ENCODE measurements at regions not wholly inside any gene's neighbourhood (a gene's known extent, or its start where the extent isn't known, plus 50 kb on each side); places are given as distances from the start of the nearest gene placed in this dataset.

DNA sequence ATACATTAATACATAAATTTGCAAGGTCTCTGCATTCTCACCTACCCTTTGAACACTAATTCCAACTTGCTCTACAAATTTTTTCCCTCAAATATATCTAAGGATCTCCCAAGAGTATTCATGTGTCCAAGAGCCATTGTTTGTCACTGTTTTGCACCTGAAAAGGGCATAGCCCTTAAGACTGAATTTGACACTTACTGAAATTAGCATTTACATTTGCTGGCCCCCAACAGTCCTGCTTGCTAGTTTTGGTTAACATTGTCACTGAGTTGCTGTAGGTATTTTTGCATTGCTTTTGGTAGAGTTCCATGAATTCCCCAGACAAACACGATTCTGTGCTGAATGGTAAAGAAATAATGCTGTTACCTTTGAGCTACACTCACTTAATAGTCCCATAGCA lies 57.3 kb downstream of the KCNA4 start:
- Histone ChIP-seq H3K4me3 (ENCODE audit: low read depth in 1 of 2, low read length in 2 of 2) (no peak overlapping the region), H3K27me3 (ENCODE audit: control insufficient read depth in 1 of 2, insufficient read depth in 2 of 2, low read length in 2 of 2) (no peaks in the 10 kb centered on the region), H3K27ac (ENCODE audit: low read depth in 2 of 2, low read length in 1 of 2) (no peak overlapping the region), H3K36me3 (ENCODE audit: control insufficient read depth in 2 of 2, insufficient read depth in 2 of 2, low read length in 1 of 2) (no peaks in the 10 kb centered on the region), H3K4me1 (ENCODE audit: control insufficient read depth in 2 of 2, insufficient read depth in 2 of 2, low read length in 1 of 2) (no peaks in the 10 kb centered on the region), H3K9me3 (ENCODE audit: control insufficient read depth in 2 of 2, insufficient read depth in 1 of 2, low read depth in 1 of 2, low read length in 1 of 2) (no peaks in the 10 kb centered on the region)
- WGBS, 2 donors, result 15 to 21% methylated on average over 1 of the region's 1 CpG

DNA sequence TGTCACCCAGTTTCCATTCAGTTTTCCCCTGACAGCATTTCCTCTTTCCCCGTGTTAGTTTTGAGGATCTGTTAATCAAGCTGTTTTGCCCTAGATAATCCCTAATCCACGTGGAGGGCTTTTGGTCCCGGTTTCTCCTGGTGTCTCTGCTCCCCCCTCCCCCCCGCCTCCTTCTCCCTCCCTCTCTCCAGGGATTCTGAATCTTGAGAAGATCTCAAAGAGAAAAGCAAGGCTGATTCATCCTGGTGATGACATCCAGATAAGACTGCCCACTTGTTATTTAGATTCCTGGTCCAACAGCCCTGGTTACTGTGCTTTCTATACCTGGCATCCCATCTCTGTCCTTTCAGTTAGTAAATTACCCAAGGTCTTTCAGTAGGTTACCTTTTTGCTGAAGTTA lies 59.4 kb downstream of the KCNA4 start:
- 22 to 23% methylated on average over 4 of the region's 4 CpGs for WGBS, 2 donors
- Histone ChIP-seq H3K4me3 (ENCODE audit: low read depth in 1 of 2, low read length in 2 of 2) (no peak overlapping the region), H3K4me1 (ENCODE audit: control insufficient read depth in 2 of 2, insufficient read depth in 2 of 2, low read length in 1 of 2) (no peaks in the 10 kb centered on the region), H3K27ac (ENCODE audit: low read depth in 2 of 2, low read length in 1 of 2) (no peak overlapping the region), H3K36me3 (ENCODE audit: control insufficient read depth in 2 of 2, insufficient read depth in 2 of 2, low read length in 1 of 2) (no peaks in the 10 kb centered on the region), H3K27me3 (ENCODE audit: control insufficient read depth in 1 of 2, insufficient read depth in 2 of 2, low read length in 2 of 2) (no peaks in the 10 kb centered on the region), H3K9me3 (ENCODE audit: control insufficient read depth in 2 of 2, insufficient read depth in 1 of 2, low read depth in 1 of 2, low read length in 1 of 2) (no peaks in the 10 kb centered on the region)

DNA sequence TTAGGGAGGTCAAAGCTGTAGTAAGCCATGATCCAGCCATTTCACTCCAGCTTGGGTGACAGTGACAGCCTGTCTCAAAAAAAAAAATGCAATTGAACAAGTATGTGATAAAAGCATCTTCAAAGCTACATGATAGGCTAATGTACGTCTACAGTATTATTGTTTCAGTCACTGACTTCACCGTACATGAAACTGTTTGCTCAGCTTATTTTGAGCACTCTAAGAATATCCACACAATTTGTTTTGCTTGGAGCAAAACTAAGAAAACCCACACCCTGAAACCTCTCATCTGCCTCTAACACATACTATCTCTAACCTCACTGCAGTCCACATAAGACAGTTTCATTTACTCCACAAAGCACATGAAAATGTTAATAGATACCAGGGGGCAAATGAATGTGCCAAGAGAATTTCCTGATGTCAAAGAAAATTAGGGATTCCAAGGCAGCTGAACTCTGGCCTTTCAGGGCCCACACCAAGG lies 60.7 kb downstream of the KCNA4 start:
- Histone ChIP-seq H3K27ac (ENCODE audit: low read depth in 2 of 2, low read length in 1 of 2) (no peak overlapping the region), H3K27me3 (ENCODE audit: control insufficient read depth in 1 of 2, insufficient read depth in 2 of 2, low read length in 2 of 2) (no peaks in the 10 kb centered on the region), H3K36me3 (ENCODE audit: control insufficient read depth in 2 of 2, insufficient read depth in 2 of 2, low read length in 1 of 2) (no peaks in the 10 kb centered on the region), H3K4me1 (ENCODE audit: control insufficient read depth in 2 of 2, insufficient read depth in 2 of 2, low read length in 1 of 2) (no peaks in the 10 kb centered on the region), H3K9me3 (ENCODE audit: control insufficient read depth in 2 of 2, insufficient read depth in 1 of 2, low read depth in 1 of 2, low read length in 1 of 2) (no peaks in the 10 kb centered on the region), H3K4me3 (ENCODE audit: low read depth in 1 of 2, low read length in 2 of 2) (no peak overlapping the region)
- WGBS, 2 donors, result 49 to 62% methylated on average over 2 of the region's 2 CpGs

DNA sequence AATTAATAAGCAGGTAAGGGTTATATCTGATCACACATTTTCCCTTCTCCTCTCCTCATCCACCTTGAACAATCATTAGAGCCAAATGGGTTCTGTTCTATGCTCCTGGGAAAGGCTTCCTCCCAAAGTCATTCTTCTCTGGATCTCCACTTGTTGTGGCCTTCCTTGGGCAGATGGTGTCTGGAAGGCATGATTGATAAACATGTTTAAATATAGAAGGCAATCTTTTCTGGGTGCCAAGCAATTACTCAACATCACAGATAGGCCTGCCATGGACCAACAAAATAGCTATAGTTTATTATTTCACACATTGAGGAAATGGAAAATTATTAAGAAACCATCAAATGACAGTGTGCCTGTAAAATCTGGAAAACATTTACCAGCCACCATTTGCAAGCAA lies 73.5 kb downstream of the KCNA4 start:
- H3K27me3 ChIP-seq (ENCODE audit: control insufficient read depth in 1 of 2, insufficient read depth in 2 of 2, low read length in 2 of 2), result no peaks in the 10 kb centered on the region
- H3K4me1 ChIP-seq (ENCODE audit: control insufficient read depth in 2 of 2, insufficient read depth in 2 of 2, low read length in 1 of 2), result no peaks in the 10 kb centered on the region
- no peak overlapping the region for H3K27ac ChIP-seq (ENCODE audit: low read depth in 2 of 2, low read length in 1 of 2)
- H3K4me3 ChIP-seq (ENCODE audit: low read depth in 1 of 2, low read length in 2 of 2), result no peak overlapping the region
- no peaks in the 10 kb centered on the region for H3K9me3 ChIP-seq (ENCODE audit: control insufficient read depth in 2 of 2, insufficient read depth in 1 of 2, low read depth in 1 of 2, low read length in 1 of 2)
- H3K36me3 ChIP-seq (ENCODE audit: control insufficient read depth in 2 of 2, insufficient read depth in 2 of 2, low read length in 1 of 2), result no peaks in the 10 kb centered on the region

DNA sequence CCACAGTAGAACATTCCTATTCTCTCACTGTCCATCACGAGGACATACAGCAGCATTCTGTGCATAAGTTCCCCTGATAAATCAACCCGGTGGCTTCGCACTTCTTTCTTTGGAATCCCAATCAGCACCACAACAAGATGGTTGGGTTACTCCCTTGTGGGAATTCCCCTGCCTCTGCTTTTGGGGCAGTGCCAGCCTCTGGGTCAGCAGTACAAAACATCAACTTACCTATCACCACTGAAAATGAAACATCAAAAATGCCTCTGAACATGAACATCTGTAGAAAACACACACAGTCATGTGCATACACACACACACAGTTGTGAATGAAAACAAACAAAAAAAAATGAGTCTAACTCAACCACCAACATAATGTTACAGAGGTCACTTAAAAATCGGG lies 79.3 kb downstream of the KCNA4 start:
- Histone ChIP-seq H3K36me3 (ENCODE audit: control insufficient read depth in 2 of 2, insufficient read depth in 2 of 2, low read length in 1 of 2) (no peaks in the 10 kb centered on the region), H3K4me3 (ENCODE audit: low read depth in 1 of 2, low read length in 2 of 2) (no peak overlapping the region), H3K9me3 (ENCODE audit: control insufficient read depth in 2 of 2, insufficient read depth in 1 of 2, low read depth in 1 of 2, low read length in 1 of 2) (peaks cover 2 to 5% of the 10 kb centered on the region in 2 donors), H3K4me1 (ENCODE audit: control insufficient read depth in 2 of 2, insufficient read depth in 2 of 2, low read length in 1 of 2) (no peaks in the 10 kb centered on the region), H3K27ac (ENCODE audit: low read depth in 2 of 2, low read length in 1 of 2) (no peak overlapping the region), H3K27me3 (ENCODE audit: control insufficient read depth in 1 of 2, insufficient read depth in 2 of 2, low read length in 2 of 2) (no peaks in the 10 kb centered on the region)
- 79 to 81% methylated on average over 4 of the region's 4 CpGs for WGBS, 2 donors

DNA sequence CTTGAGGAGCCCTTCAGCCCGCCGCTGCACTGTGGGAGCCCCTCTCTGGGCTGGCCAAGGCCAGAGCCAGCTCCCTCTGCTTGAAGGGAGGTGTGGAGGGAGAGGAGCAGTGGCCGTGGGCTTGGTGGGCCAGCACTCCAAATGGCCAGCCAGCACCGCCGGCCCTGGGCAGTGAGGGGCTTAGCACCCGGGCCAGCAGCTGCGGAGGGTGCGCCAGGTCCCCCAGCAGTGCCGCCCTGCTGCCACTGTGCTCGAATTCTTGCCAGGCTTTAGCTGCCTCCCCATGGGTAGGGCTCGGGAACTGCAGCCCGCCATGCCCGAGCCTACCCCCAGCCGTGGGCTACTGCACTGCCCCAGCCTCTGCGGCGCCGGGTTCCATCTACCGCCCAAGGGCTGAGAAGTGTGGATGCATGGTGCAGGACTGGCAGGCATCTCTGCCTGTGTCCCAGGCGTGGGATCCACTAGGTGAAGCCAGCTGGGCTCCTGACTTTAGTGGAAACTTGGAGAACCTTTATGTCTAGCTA lies 82.7 kb downstream of the KCNA4 start:
- Histone ChIP-seq H3K27ac (ENCODE audit: low read depth in 2 of 2, low read length in 1 of 2) (no peak overlapping the region), H3K36me3 (ENCODE audit: control insufficient read depth in 2 of 2, insufficient read depth in 2 of 2, low read length in 1 of 2) (no peaks in the 10 kb centered on the region), H3K4me1 (ENCODE audit: control insufficient read depth in 2 of 2, insufficient read depth in 2 of 2, low read length in 1 of 2) (no peaks in the 10 kb centered on the region), H3K4me3 (ENCODE audit: low read depth in 1 of 2, low read length in 2 of 2) (no peak overlapping the region), H3K9me3 (ENCODE audit: control insufficient read depth in 2 of 2, insufficient read depth in 1 of 2, low read depth in 1 of 2, low read length in 1 of 2) (peaks cover 2 to 5% of the 10 kb centered on the region in 2 donors), H3K27me3 (ENCODE audit: control insufficient read depth in 1 of 2, insufficient read depth in 2 of 2, low read length in 2 of 2) (no peaks in the 10 kb centered on the region)
- WGBS, 2 donors, result 87 to 89% methylated on average over 18 to 19 of the region's 19 CpGs

DNA sequence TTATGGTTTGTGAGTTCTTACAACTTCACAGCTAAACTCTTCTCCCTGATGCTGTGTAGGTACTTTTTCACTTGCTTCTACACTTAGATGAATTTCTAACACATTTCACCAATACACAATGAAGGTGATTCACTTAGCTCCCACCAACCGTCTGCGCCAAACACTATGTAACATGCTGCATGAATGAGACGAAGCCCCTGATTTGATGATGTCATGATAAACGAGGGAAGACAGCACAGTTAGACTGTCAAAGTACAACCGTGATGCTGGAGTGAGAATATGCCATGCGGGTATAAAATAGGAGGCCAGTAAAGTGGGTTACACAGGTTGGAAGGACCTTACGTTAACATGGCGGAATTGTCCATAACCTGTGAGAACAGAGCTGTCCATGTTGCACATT lies 100.8 kb downstream of the KCNA4 start:
- no peaks in the 10 kb centered on the region for H3K4me1 ChIP-seq (ENCODE audit: control insufficient read depth in 2 of 2, insufficient read depth in 2 of 2, low read length in 1 of 2)
- 85 to 86% methylated on average over 8 of the region's 8 CpGs for WGBS, 2 donors
- no peaks in the 10 kb centered on the region for H3K36me3 ChIP-seq (ENCODE audit: control insufficient read depth in 2 of 2, insufficient read depth in 2 of 2, low read length in 1 of 2)
- H3K9me3 ChIP-seq (ENCODE audit: control insufficient read depth in 2 of 2, insufficient read depth in 1 of 2, low read depth in 1 of 2, low read length in 1 of 2), result no peaks in the 10 kb centered on the region
- H3K27ac ChIP-seq (ENCODE audit: low read depth in 2 of 2, low read length in 1 of 2), result no peak overlapping the region
- H3K4me3 ChIP-seq (ENCODE audit: low read depth in 1 of 2, low read length in 2 of 2), result no peak overlapping the region
- no peaks in the 10 kb centered on the region for H3K27me3 ChIP-seq (ENCODE audit: control insufficient read depth in 1 of 2, insufficient read depth in 2 of 2, low read length in 2 of 2)

DNA sequence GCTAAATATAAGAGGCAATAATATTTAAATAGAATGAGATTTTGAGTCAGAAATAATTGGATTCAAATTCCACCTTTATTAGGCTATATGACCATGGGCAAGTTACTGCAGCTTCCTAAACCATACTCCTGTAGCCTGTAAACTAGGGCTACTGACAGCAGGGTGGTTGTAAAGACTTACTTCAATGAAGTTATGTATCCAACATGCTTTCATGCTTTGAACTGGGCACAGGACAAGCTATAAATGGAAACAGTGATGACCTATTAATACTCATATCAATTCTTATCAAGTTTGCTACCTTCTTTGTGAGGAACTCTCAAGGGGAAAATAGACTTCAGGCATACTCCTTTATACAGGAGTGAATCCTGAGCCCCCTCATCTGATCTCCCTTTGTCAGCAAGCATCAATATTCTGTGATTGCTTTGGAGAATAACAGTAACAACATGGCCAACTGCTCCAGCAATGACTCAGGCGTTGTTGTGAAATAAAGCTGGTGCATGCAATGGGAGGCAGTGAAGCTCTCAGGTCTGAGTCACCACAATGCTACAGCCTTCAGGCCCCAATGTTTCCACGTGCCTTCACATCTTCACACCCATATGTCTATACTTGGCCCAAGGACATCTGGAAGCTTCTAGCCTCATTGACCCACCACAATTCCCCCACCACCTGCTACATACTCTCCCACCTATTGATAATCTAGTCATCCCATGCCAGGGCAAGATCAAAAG lies 102.5 kb downstream of the KCNA4 start:
- H3K4me3 ChIP-seq (ENCODE audit: low read depth in 1 of 2, low read length in 2 of 2), result no peak overlapping the region
- H3K36me3 ChIP-seq (ENCODE audit: control insufficient read depth in 2 of 2, insufficient read depth in 2 of 2, low read length in 1 of 2), result no peaks in the 10 kb centered on the region
- no peaks in the 10 kb centered on the region for H3K9me3 ChIP-seq (ENCODE audit: control insufficient read depth in 2 of 2, insufficient read depth in 1 of 2, low read depth in 1 of 2, low read length in 1 of 2)
- no peaks in the 10 kb centered on the region for H3K4me1 ChIP-seq (ENCODE audit: control insufficient read depth in 2 of 2, insufficient read depth in 2 of 2, low read length in 1 of 2)
- H3K27ac ChIP-seq (ENCODE audit: low read depth in 2 of 2, low read length in 1 of 2), result no peak overlapping the region
- 65 to 83% methylated on average over 2 of the region's 2 CpGs for WGBS, 2 donors
- no peaks in the 10 kb centered on the region for H3K27me3 ChIP-seq (ENCODE audit: control insufficient read depth in 1 of 2, insufficient read depth in 2 of 2, low read length in 2 of 2)

DNA sequence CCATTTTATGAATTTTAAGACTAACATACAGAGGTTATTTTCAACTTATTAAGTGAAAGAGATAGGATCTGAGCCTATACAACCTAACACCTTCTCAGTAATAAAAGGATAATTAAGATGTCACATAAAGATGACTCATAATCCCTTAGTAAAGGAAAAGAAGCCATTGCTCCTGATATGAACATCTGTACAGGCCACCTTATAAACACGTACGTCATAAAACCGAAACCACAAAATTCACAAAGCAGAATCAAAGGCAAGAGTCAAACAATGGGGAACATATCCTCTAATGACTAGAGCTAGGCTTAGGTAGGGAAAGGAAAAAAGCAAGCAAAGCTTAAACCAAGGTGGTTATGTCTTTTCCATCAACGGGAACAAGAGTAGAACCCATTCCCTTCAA lies 103.5 kb downstream of the KCNA4 start:
- no peaks in the 10 kb centered on the region for H3K9me3 ChIP-seq (ENCODE audit: control insufficient read depth in 2 of 2, insufficient read depth in 1 of 2, low read depth in 1 of 2, low read length in 1 of 2)
- H3K27me3 ChIP-seq (ENCODE audit: control insufficient read depth in 1 of 2, insufficient read depth in 2 of 2, low read length in 2 of 2), result no peaks in the 10 kb centered on the region
- H3K27ac ChIP-seq (ENCODE audit: low read depth in 2 of 2, low read length in 1 of 2), result no peak overlapping the region
- WGBS, 2 donors, result 81 to 84% methylated on average over 4 of the region's 4 CpGs
- no peak overlapping the region for H3K4me3 ChIP-seq (ENCODE audit: low read depth in 1 of 2, low read length in 2 of 2)
- no peaks in the 10 kb centered on the region for H3K36me3 ChIP-seq (ENCODE audit: control insufficient read depth in 2 of 2, insufficient read depth in 2 of 2, low read length in 1 of 2)
- H3K4me1 ChIP-seq (ENCODE audit: control insufficient read depth in 2 of 2, insufficient read depth in 2 of 2, low read length in 1 of 2), result no peaks in the 10 kb centered on the region

DNA sequence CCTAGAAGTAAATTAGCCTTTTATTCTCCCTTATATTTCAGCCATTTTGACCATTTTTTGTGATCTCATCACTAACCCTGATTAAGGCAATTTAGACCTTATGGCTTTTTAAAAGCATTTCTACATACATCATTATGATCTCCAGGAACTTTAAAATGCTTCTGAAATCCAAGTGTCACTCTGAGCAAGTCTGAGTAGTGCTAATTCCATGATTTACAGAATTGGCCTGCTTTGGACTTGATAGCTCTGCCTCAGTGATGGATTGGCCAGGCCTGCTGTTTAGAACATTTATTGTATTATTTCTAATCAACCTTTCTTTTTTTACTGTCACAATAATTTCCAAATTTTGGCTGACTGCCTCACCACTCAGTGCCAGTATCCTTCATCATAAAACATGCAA lies 116.4 kb downstream of the KCNA4 start:
- Histone ChIP-seq H3K27ac (ENCODE audit: low read depth in 2 of 2, low read length in 1 of 2) (no peak overlapping the region), H3K9me3 (ENCODE audit: control insufficient read depth in 2 of 2, insufficient read depth in 1 of 2, low read depth in 1 of 2, low read length in 1 of 2) (no peaks in the 10 kb centered on the region), H3K27me3 (ENCODE audit: control insufficient read depth in 1 of 2, insufficient read depth in 2 of 2, low read length in 2 of 2) (no peaks in the 10 kb centered on the region), H3K36me3 (ENCODE audit: control insufficient read depth in 2 of 2, insufficient read depth in 2 of 2, low read length in 1 of 2) (no peaks in the 10 kb centered on the region), H3K4me1 (ENCODE audit: control insufficient read depth in 2 of 2, insufficient read depth in 2 of 2, low read length in 1 of 2) (no peaks in the 10 kb centered on the region), H3K4me3 (ENCODE audit: low read depth in 1 of 2, low read length in 2 of 2) (no peak overlapping the region)

Data from esophagus (tissue), 2 donors.